Suprapubic skin (tissue), 4 donors: ENCODE measurements at regions not wholly inside any gene's neighbourhood (a gene's known extent, or its start where the extent isn't known, plus 50 kb on each side); places are given as distances from the start of the nearest gene placed in this dataset.

Experiments
- DNase-seq, 2 donors: peaks; one replicate each; pipeline ENCODE4 v3.0.0-alpha.2; 2019; ENCODE audit warnings: low spot score in 2 of 2
- H3K27ac ChIP-seq: fragments of 200-600 bp; sonication (generic); one replicate; pipeline ENCODE4 v1.5.1; 2019
- H3K27me3 ChIP-seq: fragments of 200-600 bp; sonication (generic); one replicate; pipeline ENCODE4 v1.5.1; 2019
- H3K36me3 ChIP-seq: fragments of 200-600 bp; sonication (generic); one replicate; pipeline ENCODE4 v1.5.1; 2019
- H3K4me1 ChIP-seq: fragments of 200-600 bp; sonication (generic); one replicate; pipeline ENCODE4 v1.5.1; 2019
- H3K4me3 ChIP-seq: fragments of 200-600 bp; sonication (generic); one replicate; pipeline ENCODE4 v1.5.1; 2019; ENCODE audit warnings: mild to moderate bottlenecking
- H3K9me3 ChIP-seq: fragments of 200-600 bp; sonication (generic); one replicate; pipeline ENCODE4 v1.5.1; 2019
- EP300 ChIP-seq: sonication (generic); formaldehyde crosslinking; IDR thresholded peaks from one replicate; pipeline ENCODE4 v1.6.1; 2017; ENCODE audit warnings: antibody characterized with exemption
- POLR2A ChIP-seq, 2 donors: fragments of 450-650 bp; IDR thresholded peaks; one replicate each; pipeline ENCODE4 v1.6.1; 2017; ENCODE audit warnings: antibody characterized with exemption in 2 of 2, mild to moderate bottlenecking in 2 of 2, moderate library complexity in 2 of 2
- POLR2AphosphoS5 ChIP-seq, 3 donors: sonication (generic); formaldehyde crosslinking; IDR thresholded peaks; one replicate each; pipeline ENCODE4 v1.6.1; 2017; ENCODE audit warnings: antibody characterized with exemption in 3 of 3
- WGBS: methylation state at CpG from one replicate; pipeline ENCODE4 v1.1.5; 2018; 5-methylcytosine and 5-hydroxymethylcytosine counted together
- TF ChIP-seq, protein P1 (sequence below), 2 donors: fragments of 200-600 bp in 1 of 2; fragments of 450-650 bp in 1 of 2; sonication (generic) in 1 of 2; IDR thresholded peaks; one replicate each; pipeline ENCODE4 v1.5.1; 2016 to 2019; ENCODE audit warnings: antibody characterized with exemption in 2 of 2, mild to moderate bottlenecking in 1 of 2, moderate library complexity in 1 of 2

DNA sequence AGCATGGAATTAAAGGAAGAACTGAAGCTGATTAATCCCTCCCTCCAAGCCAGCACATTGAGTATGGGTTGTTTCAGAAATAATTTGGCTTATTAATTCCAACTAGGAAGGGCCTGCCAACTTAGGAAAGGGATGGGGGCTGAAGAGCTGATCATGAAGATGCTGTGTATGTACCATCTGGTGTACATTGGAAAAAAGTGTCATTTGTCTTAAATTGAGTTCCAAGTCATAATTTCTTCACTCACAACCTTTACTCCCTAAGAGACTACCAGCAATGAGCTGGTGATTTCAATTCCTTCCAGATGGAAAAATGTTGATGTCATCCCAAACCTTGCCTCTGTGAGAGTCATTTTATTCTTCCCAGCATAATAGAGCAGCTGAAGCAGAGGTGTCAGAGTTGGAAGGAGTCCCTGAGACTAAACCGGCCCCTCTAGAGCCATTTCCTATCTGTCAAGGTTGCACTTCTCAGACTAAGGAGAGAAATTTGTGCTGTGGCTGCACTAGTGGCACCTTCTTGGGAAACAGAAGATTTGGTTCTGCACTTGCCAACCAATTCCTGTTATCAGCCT, 79.4 kb downstream of the GTPBP8 start:
- Histone ChIP-seq H3K27ac (no peak overlapping the region), H3K36me3 (no peaks in the 10 kb centered on the region), H3K27me3 (no peaks in the 10 kb centered on the region), H3K4me1 (no peaks in the 10 kb centered on the region), H3K4me3 (no peak overlapping the region), H3K9me3 (no peaks in the 10 kb centered on the region)
- WGBS, result 45% methylated on average over 1 of the region's 1 CpG
- no peak for TF ChIP-seq EP300
- TF ChIP-seq POLR2AphosphoS5 (IDR thresholded peaks at IDR 0.05), result no peak
- TF ChIP-seq POLR2A (IDR thresholded peaks at IDR 0.05), result no peak
- TF ChIP-seq, protein P1, sequence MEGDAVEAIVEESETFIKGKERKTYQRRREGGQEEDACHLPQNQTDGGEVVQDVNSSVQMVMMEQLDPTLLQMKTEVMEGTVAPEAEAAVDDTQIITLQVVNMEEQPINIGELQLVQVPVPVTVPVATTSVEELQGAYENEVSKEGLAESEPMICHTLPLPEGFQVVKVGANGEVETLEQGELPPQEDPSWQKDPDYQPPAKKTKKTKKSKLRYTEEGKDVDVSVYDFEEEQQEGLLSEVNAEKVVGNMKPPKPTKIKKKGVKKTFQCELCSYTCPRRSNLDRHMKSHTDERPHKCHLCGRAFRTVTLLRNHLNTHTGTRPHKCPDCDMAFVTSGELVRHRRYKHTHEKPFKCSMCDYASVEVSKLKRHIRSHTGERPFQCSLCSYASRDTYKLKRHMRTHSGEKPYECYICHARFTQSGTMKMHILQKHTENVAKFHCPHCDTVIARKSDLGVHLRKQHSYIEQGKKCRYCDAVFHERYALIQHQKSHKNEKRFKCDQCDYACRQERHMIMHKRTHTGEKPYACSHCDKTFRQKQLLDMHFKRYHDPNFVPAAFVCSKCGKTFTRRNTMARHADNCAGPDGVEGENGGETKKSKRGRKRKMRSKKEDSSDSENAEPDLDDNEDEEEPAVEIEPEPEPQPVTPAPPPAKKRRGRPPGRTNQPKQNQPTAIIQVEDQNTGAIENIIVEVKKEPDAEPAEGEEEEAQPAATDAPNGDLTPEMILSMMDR (IDR thresholded peaks at IDR 0.05), result no peak
- no peak for DNase-seq

GRCh38 chr3:113070681-113071113, 79.9 kb downstream of the GTPBP8 start:
- DNase-seq, result no peak
- TF ChIP-seq EP300 (no peak), POLR2AphosphoS5 (IDR thresholded peaks at IDR 0.05) (no peak), POLR2A (IDR thresholded peaks at IDR 0.05) (no peak)
- TF ChIP-seq, protein P1 (IDR thresholded peaks at IDR 0.05), result no peak
- Histone ChIP-seq H3K27ac (no peak overlapping the region), H3K4me3 (no peak overlapping the region), H3K36me3 (no peaks in the 10 kb centered on the region), H3K4me1 (no peaks in the 10 kb centered on the region), H3K9me3 (no peaks in the 10 kb centered on the region), H3K27me3 (no peaks in the 10 kb centered on the region)
- 57% methylated on average over 4 of the region's 4 CpGs for WGBS

GRCh38 chr3:113075588-113075987, 84.8 kb downstream of the GTPBP8 start:
- H3K4me3 ChIP-seq, result no peak overlapping the region
- DNase-seq, result no peak
- H3K9me3 ChIP-seq, result no peaks in the 10 kb centered on the region
- H3K4me1 ChIP-seq, result no peaks in the 10 kb centered on the region
- 69% methylated on average over 4 of the region's 4 CpGs for WGBS
- no peaks in the 10 kb centered on the region for H3K36me3 ChIP-seq
- TF ChIP-seq POLR2A (IDR thresholded peaks at IDR 0.05) (no peak), POLR2AphosphoS5 (IDR thresholded peaks at IDR 0.05) (no peak), EP300 (no peak)
- TF ChIP-seq, protein P1 (IDR thresholded peaks at IDR 0.05), result no peak
- no peak overlapping the region for H3K27ac ChIP-seq
- H3K27me3 ChIP-seq, result no peaks in the 10 kb centered on the region

- Histone ChIP-seq H3K27me3 (no peaks in the 10 kb centered on the region), H3K4me3 (no peak overlapping the region), H3K4me1 (no peaks in the 10 kb centered on the region), H3K27ac (no peak overlapping the region), H3K36me3 (no peaks in the 10 kb centered on the region), H3K9me3 (no peaks in the 10 kb centered on the region)
- no peak for DNase-seq
- WGBS, result 54% methylated on average over 10 of the region's 10 CpGs
- no peak for TF ChIP-seq POLR2AphosphoS5 (IDR thresholded peaks at IDR 0.05)
- TF ChIP-seq, protein P1 (IDR thresholded peaks at IDR 0.05), result no peak
- TF ChIP-seq POLR2A (IDR thresholded peaks at IDR 0.05), result no peak
- no peak for TF ChIP-seq EP300
These were observed 88.6 kb downstream of the GTPBP8 start for GRCh38 chr3:113079218-113079961.

DNA sequence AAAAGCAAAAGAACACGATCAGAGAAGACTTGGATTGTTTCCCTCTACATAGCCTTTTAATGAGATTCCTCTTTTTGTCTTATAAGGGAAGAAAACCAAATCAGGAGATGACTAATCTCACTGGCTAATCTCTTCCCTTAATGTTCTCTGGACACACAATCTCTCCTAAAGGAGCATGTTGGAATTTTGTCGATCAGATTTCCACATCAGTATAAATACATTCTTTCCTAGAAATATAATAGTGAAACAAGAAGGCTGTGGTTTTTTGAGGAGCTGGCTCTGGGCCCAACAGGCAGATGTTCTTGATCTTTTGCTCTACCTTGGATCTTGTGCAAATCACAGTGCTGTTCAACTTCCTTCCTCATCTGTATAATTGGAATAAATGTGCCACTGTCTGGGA, 94.0 kb downstream of the GTPBP8 start:
- 4% methylated on average over 2 of the region's 2 CpGs for WGBS
- Histone ChIP-seq H3K4me1 (peaks cover 6% of the 10 kb centered on the region), H3K4me3 (no peak overlapping the region), H3K36me3 (no peaks in the 10 kb centered on the region), H3K9me3 (no peaks in the 10 kb centered on the region), H3K27me3 (no peaks in the 10 kb centered on the region), H3K27ac (no peak overlapping the region)
- TF ChIP-seq EP300, result no peak
- TF ChIP-seq POLR2A (IDR thresholded peaks at IDR 0.05), result no peak
- TF ChIP-seq, protein P1 (IDR thresholded peaks at IDR 0.05), result no peak
- TF ChIP-seq POLR2AphosphoS5 (IDR thresholded peaks at IDR 0.05), result no peak
- DNase-seq, result no peak
